ENCODE measurements at regions not wholly inside any gene's neighbourhood (a gene's known extent, or its start where the extent isn't known, plus 50 kb on each side); places are given as distances from the start of the nearest gene placed in this dataset.
"Not testable (repeated sequence)": the region's sequence is repeated elsewhere in the genome, so short reads cannot be mapped to it uniquely, and the experiment has no call there.

DNA sequence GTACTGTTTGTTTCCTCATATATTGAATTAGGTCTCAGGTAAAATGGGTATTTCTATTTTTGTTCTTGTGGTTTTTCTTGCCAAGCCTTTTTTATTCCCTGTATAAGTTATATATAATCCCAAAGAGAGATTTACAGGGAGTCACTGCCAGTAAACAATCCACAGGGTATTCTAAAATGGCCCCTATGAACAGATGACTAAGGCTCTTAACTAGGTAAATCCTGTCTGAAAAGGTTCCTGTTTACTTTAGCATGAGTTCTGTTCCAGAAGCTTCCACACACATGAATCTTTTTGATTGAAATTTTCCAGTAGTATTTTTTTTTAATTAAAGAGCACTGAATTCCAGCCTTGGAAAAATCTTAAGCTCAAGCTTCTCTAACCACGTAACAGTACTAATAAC lies 552.8 kb upstream of the CCDC179 start:
- intact Hi-C loops (cut with DNase I), result no loop called here

DNA sequence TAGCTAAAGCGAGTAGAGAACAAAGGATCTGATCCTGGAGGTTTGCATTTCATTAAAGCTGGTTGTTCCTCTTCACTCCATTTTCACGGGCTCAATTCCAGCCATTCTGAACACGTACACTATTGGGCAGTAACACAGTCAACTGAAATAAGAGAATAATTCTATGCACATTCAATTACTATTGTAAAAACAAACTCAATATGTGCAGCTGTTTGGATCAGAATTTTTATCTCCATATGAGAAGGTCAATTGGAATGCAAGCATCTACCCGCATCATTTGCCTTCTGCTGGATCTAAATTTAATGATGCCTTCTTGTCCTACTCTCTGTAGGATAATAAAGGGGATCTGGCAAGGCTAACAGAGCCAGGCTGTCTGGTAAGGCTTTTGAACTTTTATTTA lies 562.8 kb upstream of the CCDC179 start:
- DNase-seq, result no peak
- intact Hi-C loops (cut with DNase I), result no loop called here

More for the DNA sequence above, 552.8 kb upstream of the CCDC179 start:
- DNase-seq, result no peak

DNA sequence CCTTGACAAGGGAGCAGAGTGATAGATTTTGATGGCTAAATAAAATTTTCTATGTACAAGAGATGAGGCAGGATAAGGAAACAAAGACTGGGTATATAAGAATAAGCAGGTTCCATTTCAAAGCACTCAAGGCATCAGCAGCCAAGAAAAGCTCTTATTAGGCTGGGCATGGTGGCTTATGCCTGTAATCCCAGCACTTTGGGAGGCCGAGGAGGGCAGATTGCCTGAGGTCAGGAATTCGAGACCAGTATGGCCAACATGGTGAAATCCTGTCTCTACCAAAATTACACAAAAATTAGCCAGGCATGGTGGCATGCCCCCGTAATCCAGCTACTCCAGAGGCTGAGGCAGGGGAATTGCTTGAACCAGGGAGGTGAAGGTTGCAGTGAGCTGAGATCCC lies 563.4 kb upstream of the CCDC179 start:
- intact Hi-C loops (cut with DNase I), result no loop called here
- DNase-seq, result peak in 1 of 10 donors; percentile 40

DNA sequence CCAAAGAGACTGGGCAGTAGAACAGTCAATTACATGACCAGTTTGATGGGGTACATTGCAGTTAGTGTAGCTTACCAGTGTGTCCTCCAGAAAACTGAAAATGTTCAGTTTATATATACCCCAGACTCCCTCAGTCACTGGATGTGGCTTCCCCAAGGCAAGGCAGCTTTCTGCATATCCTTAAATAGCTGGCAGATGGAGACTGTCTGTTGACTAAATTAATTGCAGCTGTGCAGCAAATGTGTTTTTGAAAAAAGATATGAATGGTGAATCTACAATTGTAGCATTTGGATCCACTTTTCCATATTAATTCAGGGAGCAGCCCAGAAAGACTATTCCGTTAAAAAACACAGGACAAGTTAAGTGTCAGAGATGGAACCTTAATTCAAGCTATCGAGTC lies 565.1 kb upstream of the CCDC179 start:
- intact Hi-C loops (cut with DNase I), result no loop called here
- no peak for DNase-seq

DNA sequence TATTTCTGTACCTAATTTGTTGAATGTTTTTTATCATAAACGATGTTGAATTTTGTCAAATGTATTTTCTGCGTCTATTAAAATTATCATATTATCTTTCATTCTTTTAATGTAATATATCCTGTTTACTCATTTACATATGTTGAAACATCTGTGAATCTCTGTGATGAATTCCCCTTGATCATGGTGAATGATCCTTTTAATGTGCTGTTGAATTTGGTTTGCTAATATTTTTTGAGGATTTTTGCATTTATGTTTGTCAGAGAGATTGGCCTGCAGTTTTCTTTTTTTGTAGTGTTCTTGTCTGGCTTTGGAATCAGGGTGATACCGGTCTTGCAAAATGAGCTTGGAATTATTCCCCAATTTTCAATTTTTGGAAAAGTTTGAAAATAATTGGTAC lies 569.3 kb upstream of the CCDC179 start:
- intact Hi-C loops (cut with DNase I), result no loop called here
- no peak for DNase-seq

DNA sequence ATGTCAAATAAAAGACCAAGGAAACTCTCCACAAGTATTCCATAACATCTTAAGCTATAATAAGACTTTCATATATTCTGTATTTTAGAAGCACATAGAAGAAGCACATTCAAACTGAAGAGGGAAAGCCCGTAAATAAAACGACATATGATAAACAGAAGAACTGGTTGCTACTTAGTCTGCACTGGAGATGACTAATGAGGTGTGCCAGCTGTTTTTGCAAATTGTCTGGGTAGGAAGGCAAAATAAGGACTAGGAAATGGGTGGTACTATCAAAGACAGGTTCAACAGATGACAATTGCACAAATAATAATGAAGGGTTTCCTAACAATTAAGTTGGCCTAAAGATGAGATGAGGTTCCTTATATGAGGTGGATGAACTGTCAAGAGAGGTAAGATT lies 593.2 kb upstream of the CCDC179 start:
- intact Hi-C loops (cut with DNase I), result no loop called here
- no peak for DNase-seq

DNA sequence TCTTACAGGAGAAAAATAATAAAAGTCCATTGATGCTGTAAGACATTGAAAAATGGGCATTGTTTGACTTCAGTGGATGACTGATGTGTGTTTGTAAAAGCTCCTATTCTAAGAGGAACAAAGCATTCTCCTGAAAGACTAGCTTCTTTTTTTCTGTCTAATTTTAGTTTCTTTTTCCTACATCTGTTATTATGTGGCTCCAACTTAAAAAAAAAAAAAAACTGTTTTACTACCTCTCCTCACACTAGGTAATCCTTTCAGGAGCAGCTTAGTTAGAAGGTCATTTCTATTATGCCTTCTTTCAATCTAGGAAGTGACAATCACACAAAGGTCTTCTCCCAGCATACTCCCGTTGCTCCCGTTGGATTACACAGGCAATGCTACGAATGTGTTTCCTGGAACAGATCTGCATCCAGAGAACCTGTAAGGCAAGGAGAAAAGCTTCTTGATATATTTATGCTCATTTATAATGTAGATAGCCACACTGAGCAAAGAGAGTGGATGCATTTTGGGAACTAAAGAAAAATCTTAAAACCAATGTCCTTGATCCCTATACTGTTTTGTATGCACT lies 595.1 kb upstream of the CCDC179 start:
- intact Hi-C loops (cut with DNase I), result no loop called here
- DNase-seq, result no peak

DNA sequence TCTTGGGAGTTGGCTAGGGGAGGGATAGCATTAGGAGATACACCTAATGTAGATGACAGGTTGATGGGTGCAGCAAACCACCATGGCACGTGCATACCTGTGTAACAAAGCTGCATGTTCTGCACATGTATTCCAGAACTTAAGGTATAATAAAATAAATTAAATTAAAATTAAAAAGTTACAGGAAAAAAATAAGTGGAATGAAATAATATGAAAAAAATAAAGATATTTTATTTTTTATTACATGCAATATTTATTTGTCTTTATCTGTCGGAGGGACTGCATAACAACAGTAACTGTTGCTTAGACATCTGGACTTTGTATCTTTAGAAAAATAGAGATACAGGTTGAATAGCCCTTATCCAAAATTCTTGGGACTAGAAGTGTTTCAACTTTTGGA lies 597.4 kb upstream of the CCDC179 start:
- no peak for DNase-seq
- intact Hi-C loops (cut with DNase I), result no loop called here

DNA sequence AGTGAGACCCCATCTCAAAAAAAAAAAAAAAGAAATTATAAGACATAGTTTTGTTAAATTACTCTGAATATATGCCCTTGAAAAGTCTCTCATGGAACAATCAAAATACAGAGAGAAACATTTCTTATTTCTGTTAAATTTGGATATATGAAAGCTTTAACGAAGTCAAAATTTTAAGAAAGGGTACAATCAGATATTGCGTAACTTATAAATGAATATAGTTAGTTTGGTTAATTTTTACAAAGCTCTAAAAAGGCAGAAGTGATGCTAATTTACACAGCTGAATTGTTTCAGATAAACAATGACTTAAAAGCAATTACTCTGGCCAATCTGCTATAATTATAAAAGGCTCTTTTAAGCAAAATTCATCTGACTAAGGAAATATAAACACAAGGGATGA lies 611.6 kb upstream of the CCDC179 start:
- DNase-seq, result no peak
- intact Hi-C loops (cut with DNase I), result no loop called here

DNA sequence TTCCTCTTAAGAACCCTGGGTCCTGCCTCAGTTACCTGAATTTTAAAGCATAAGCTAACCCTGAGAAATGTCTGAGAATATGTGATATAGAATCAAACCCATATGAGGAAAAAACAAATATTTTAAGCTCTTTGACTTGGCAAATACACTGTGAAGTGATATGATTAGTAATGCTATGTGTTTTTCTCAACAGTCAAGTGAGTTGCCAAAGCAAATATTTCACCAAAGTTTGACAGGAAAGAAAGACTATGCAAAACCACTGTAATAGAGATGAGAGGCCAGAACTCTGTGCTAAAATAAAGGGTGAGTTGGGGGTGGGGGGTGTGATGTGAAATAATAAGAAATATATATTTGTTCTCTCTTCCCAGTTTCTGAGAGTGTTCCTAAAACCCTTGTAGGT lies 613.5 kb upstream of the CCDC179 start:
- intact Hi-C loops (cut with DNase I), result no loop called here
- DNase-seq, result no peak

DNA sequence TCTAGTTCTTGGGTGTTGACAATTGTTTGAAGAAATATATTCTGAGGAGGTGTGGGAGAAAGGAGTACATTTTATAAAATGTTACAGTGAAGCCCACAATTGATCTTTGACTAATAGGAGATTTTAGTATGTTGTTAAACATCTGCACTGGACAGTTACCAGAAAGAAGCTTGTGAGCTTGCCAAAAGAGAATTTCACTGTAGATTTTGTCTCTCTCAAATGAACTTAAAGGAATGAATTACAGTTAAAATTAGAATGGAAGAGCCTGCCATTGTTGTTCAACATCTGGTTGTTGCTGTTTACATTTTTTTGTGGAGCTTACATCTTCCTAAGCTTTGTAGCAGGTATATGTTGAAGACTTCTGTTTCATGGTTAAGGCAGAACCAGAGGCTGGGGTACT lies 620.5 kb upstream of the CCDC179 start:
- DNase-seq, result no peak
- intact Hi-C loops (cut with DNase I), result no loop called here

DNA sequence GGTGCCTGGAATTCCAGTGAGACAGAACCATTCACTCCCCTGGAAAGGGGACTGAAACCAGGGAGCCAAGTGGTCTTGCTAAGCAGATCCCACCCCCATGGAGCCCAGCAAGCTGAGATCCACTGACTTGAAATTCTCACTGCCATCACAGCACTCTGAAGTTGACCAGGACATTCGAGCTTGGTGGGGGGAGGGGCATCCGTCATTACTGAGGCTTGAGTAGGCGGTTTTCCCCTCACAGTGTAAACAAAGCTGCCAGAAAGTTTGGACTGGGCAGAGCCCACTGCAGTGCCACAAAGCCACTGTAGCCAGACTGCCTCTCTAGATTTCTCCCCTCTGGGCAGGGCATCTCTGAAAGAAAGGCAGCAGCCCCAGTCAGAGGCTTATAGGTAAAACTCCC lies 623.9 kb upstream of the CCDC179 start:
- DNase-seq; intact Hi-C loops (cut with DNase I): not testable (repeated sequence)

DNA sequence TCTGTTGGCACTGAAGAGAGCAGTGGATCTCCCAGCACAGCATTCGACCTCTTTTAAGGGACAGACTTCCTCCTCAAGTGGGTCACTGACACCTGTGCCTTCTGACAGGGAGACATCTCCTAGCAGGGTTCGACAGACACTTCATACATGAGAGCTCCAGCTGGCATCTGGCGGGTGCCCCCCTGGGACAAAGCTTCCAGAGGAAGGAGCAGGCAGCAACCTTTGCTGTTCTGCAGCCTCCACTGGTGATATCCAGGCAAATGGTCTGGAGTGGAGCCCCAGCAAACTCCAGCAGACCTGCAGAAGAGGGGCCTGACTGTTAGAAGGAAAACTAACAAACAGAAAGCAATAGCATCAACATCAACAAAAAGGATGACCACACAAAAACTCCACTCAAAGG lies 624.3 kb upstream of the CCDC179 start:
- intact Hi-C loops (cut with DNase I), result not testable (repeated sequence)
- peak in 1 of 10 donors; percentile 61 for DNase-seq

DNA sequence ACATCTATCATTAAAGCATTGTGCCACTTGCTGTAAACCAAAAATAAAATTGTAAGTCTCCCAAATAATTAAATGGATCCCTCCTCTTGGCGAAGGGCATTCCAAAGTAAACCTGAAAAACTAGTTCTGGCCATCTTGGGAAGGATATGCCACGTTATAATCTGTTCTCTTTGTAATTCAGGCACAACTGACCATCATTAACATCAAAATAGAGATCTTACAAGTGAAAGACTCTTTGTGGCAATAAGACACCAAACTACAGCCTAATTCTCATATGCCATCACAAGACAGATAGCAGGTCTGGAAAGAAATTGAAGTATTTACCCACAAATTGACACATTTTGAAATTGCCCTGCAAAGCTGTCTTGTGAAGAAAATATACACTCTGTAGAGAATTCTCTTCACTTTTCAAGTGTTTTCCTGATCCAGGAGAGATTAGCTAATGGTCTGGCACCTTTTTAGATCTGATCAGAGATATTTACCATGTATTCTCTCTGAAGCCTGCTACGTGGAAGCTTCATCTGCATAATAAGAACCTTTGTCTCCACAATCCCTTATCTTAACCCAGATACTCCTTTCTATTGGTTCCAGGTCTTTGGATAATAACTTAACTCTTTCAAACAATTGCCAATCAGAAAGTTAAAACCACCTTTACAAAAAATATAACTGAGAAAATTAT lies 630.4 kb upstream of the CCDC179 start:
- no peak for DNase-seq
- intact Hi-C loops (cut with DNase I), result no loop called here

DNA sequence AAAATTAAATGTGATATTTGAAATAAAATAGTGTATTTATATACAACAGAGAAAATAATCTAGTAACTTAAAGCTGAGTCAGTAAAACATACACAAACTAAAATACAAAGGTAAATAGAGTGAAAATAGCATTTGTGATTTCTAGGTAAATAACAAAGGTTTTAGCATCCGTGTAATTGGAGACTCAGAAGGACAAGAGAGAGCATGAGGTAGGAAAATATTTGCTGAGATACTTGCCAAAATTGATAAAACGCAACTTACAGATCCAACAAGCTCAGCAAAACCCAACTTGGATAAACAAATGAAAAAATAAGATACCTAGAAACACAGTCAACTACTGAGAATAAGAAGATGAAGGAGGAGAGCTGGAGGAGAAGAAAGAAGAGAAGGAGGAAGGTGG lies 634.7 kb upstream of the CCDC179 start:
- DNase-seq, result no peak
- intact Hi-C loops (cut with DNase I), result no loop called here

DNA sequence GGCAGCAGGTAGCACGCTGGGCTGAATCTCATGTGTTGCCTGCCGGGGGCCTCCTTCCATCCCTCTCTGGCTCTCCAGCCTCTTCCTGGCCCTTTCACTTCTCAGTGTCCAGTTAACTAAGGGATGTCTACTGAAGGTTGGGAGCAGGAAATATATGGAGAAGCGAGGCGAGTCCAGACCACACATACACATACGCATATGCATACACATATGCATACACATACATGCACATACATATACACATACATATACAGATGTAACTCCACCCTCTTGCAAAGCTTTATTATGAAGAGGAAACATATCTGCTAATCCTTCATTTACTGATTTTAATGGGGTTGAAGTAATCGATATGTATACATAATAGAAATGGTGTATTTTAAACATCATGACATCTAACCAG lies 636.1 kb upstream of the CCDC179 start:
- intact Hi-C loops (cut with DNase I), result no loop called here
- no peak for DNase-seq

DNA sequence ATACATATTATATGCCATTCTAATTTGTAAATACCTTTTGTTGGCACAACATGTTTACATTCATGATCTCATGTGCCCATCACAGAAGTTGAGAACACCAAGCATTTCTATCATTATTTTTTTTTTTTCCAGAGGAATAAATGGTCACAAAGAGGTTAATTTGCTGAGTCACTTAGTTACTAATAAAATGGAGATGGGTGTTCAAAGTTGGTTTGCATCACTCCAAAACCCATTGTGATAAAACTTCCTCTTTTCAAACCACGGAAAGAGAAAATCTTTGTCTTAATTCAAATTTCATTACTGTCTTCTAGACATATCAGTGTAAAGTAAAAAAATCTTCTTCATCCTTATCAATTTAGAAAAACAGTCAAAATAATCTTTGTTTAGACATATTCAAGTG lies 636.8 kb upstream of the CCDC179 start:
- no peak for DNase-seq
- intact Hi-C loops (cut with DNase I), result no loop called here

DNA sequence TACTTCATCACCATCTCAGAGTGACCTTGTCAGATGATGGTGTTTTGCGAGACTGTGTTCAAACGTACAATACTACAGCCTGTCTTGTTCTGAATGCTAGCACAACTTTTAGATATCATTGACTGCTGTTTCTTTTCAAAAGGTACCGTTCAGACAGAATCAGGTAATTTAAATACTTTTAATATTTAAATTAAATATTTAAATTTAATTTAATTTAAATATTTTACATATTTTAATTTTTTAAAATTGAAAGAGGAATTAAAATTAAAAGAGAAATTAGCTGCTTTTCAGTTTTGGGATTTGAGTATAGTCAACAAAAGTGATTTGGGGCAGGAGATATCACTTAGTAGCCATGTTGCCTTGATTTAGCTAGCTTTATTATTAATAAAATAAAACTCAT lies 642.1 kb upstream of the CCDC179 start:
- intact Hi-C loops (cut with DNase I), result no loop called here
- no peak for DNase-seq

DNA sequence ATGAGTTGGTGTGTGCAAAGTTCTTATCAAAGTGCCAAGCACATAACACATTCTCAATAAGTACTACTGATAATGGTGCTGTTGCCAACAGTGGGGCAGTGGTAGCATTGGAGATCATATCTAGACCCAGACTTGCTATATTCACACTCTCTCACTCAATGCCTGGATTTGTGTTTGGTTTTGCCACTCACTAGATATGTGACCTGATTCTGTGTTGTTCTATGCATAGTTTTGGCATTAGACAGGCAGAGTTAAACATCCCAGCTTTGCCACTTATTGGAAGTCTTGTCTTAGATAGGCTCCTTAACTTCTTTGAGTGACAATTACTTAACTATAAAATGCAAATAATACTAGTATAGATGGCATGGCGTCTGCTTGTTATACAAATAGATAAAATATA lies 642.6 kb upstream of the CCDC179 start:
- no peak for DNase-seq
- intact Hi-C loops (cut with DNase I), result no loop called here

DNA sequence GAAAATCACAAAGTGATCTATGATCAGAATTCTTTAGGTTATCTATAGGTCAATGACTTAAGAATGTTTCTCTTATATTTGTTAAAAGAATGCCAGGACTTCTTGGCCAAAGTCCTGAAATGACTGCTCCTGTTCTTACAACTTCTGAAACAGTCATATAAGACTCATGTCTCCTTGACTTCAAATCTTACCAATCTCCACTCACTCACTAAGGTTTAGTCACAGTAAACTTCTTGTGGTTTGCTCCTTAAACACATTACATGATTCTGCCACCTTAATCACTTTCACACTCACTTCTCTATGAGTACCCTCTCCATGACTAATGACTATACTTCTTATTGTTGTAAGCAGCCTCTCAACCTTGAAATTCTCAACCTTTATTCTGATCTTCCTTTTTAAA lies 648.7 kb upstream of the CCDC179 start:
- DNase-seq, result no peak
- intact Hi-C loops (cut with DNase I), result no loop called here

DNA sequence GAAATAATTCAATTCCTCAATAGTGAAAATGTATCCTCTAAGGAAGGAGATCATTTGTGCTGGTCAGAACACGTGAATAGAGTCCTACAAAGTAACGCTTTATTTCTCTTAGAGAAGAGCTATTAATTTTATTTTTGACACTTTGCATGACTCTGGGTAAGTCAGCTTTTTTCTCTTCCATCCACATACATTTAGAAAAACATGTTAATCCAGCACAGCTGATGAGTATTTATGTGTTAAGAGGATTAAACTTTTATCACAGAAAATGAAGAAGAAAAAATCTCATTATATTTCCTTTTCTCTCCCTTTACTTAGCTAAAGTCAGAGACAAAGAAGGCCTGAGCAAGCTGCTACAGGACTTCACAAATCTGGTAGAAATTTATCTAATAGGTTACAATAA lies 649.5 kb upstream of the CCDC179 start:
- intact Hi-C loops (cut with DNase I), result no loop called here
- DNase-seq, result no peak

DNA sequence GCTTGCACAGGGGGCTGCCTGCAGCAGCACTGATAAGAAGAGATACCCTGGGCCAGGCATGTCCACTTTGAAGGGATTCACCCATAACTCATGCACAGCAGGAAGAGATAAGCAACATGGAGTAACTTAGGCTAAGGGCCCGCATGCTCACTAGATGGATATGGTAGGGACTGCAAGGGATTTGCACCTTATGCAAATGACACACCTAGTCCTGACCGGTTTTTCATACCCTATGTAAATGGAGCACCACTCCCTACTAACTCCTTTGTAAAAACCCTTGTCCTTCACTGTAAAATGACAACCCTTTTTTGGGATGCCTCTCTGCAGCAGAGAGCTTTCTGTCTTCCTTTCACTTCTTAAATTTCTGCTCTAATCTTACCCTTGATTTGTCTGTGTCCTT lies 658.9 kb upstream of the CCDC179 start:
- no peak for DNase-seq
- intact Hi-C loops (cut with DNase I), result no loop called here

Data from posterior cingulate gyrus (tissue), 11 donors.